ENCODE measurements at regions not wholly inside any gene's neighbourhood (a gene's known extent, or its start where the extent isn't known, plus 50 kb on each side); places are given as distances from the start of the nearest gene placed in this dataset.

DNA sequence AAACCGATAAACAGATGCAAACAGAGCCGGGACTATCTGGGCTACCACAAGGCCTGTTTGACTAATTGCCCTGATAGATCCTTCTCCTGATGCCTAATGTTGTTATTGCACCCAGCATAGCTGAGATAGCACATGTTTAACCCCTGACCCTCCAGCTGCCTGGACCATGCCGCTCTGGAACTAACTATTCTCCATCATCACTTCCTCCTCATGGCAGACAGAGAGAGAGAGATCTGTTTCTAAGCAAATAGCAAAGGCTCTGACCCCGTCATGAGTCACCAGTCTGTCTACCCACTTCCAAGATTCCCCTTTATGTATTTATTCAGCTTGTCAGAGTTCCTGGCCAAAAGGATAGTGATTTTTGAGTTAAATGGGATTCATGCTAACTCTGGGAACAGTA, 58.2 kb upstream of the FLRT2 start:
- Histone ChIP-seq H3K4me1 (ENCODE audit: control insufficient read depth in 1 of 2, extremely low read depth in 1 of 2, insufficient read depth in 2 of 2, low read length in 2 of 2) (no peaks in the 10 kb centered on the region), H3K4me3 (ENCODE audit: control insufficient read depth in 1 of 2, extremely low read depth in 1 of 2, low read length in 1 of 2) (no peak overlapping the region), H3K27me3 (replicated peaks in 1 of 2; ENCODE audit: control insufficient read depth in 2 of 2, extremely low read depth in 1 of 2, insufficient read depth in 2 of 2, low read length in 1 of 2) (no peaks in the 10 kb centered on the region), H3K9me3 (no peaks in the 10 kb centered on the region), H3K36me3 (ENCODE audit: control insufficient read depth in 2 of 2, extremely low read depth in 1 of 2, insufficient read depth in 1 of 2, low read length in 1 of 2) (no peaks in the 10 kb centered on the region), H3K27ac (ENCODE audit: low read length) (no peak overlapping the region)
- Mint-ChIP-seq H3K9me3 (no peaks in the 10 kb centered on the region), H3K27ac (no peak overlapping the region), H3K4me1 (no peaks in the 10 kb centered on the region), H3K4me3 (no peak overlapping the region), H3K36me3 (no peaks in the 10 kb centered on the region), H3K27me3 (no peaks in the 10 kb centered on the region)
- ChIA-PET CTCF (no interaction called here), POLR2A (no interaction called here)
- DNase-seq (no peak), ATAC-seq (replicated peaks in 1 of 4) (no peak)
- 39% methylated on average over 2 of the region's 4 CpGs for WGBS (ENCODE audit: insufficient coverage)

DNA sequence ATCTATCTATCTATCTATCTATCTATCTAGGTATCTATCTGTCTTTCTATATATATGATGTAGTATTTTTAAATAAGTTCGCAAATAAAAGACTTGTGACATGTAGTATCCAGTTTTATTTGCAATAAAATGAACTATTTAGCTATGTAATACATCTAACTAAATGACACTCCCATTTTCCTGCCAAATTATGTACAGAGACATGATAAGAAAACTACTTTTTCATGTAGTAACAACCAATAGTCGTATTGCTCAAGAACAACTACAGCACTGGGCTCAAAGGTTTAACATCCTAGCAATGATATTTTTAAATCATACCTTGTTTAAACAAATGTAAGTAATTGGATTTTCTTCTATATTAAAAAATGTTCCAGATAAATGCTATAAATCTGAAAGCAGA, 55.5 kb upstream of the FLRT2 start:
- H3K9me3 Mint-ChIP-seq = no peaks in the 10 kb centered on the region
- Histone ChIP-seq H3K27ac (ENCODE audit: low read length) (no peak overlapping the region), H3K27me3 (replicated peaks in 1 of 2; ENCODE audit: control insufficient read depth in 2 of 2, extremely low read depth in 1 of 2, insufficient read depth in 2 of 2, low read length in 1 of 2) (no peaks in the 10 kb centered on the region), H3K36me3 (ENCODE audit: control insufficient read depth in 2 of 2, extremely low read depth in 1 of 2, insufficient read depth in 1 of 2, low read length in 1 of 2) (no peaks in the 10 kb centered on the region), H3K4me3 (ENCODE audit: control insufficient read depth in 1 of 2, extremely low read depth in 1 of 2, low read length in 1 of 2) (no peak overlapping the region), H3K9me3 (no peaks in the 10 kb centered on the region), H3K4me1 (ENCODE audit: control insufficient read depth in 1 of 2, extremely low read depth in 1 of 2, insufficient read depth in 2 of 2, low read length in 2 of 2) (no peaks in the 10 kb centered on the region)
- DNase-seq (no peak), ATAC-seq (replicated peaks in 1 of 4) (no peak)
- ChIA-PET POLR2A (no interaction called here), CTCF (no interaction called here)
- H3K36me3 Mint-ChIP-seq = no peaks in the 10 kb centered on the region
- no peak overlapping the region for H3K27ac Mint-ChIP-seq
- H3K27me3 Mint-ChIP-seq = no peaks in the 10 kb centered on the region
- H3K4me3 Mint-ChIP-seq = no peak overlapping the region
- H3K4me1 Mint-ChIP-seq = no peaks in the 10 kb centered on the region
- no CpG with 5 or more reads among the region's 2 CpGs for WGBS (ENCODE audit: insufficient coverage)

DNA sequence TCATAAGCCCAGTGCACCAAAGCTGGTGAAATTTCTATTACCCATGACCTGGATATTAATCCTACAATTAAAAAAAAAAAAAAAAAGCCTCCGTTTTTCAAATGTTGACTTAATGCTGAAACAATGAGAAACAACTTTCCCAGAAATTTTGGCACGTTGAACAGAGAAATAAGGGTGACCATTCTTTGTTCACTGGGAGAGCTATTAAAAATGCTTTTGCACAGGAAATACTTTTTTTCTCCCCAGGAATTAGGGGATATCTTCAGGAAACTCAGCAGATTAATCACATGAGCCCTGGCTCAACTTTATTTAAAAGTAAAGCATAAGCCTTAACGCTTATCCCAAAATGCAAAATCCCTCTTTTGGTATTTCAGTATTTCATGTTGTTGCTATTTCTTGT, 54.8 kb upstream of the FLRT2 start:
- Mint-ChIP-seq H3K36me3 (no peaks in the 10 kb centered on the region), H3K27ac (no peak overlapping the region), H3K4me3 (no peak overlapping the region), H3K27me3 (no peaks in the 10 kb centered on the region), H3K4me1 (no peaks in the 10 kb centered on the region), H3K9me3 (no peaks in the 10 kb centered on the region)
- H3K4me1 ChIP-seq (ENCODE audit: control insufficient read depth in 1 of 2, extremely low read depth in 1 of 2, insufficient read depth in 2 of 2, low read length in 2 of 2) = no peaks in the 10 kb centered on the region
- no peak overlapping the region for H3K4me3 ChIP-seq (ENCODE audit: control insufficient read depth in 1 of 2, extremely low read depth in 1 of 2, low read length in 1 of 2)
- DNase-seq = no peak
- POLR2A ChIA-PET = interaction anchor here in 1 of 2 donors (0.7 kb wide), 1 partner anchor 365 kb away, joined by 4 read pairs; no protein-coding TSS in a partner anchor
- no peaks in the 10 kb centered on the region for H3K9me3 ChIP-seq
- no CpG with 5 or more reads among the region's 3 CpGs for WGBS (ENCODE audit: insufficient coverage)
- H3K36me3 ChIP-seq (ENCODE audit: control insufficient read depth in 2 of 2, extremely low read depth in 1 of 2, insufficient read depth in 1 of 2, low read length in 1 of 2) = no peaks in the 10 kb centered on the region
- H3K27ac ChIP-seq (ENCODE audit: low read length) = no peak overlapping the region
- CTCF ChIA-PET = no interaction called here
- no peaks in the 10 kb centered on the region for H3K27me3 ChIP-seq (replicated peaks in 1 of 2; ENCODE audit: control insufficient read depth in 2 of 2, extremely low read depth in 1 of 2, insufficient read depth in 2 of 2, low read length in 1 of 2)
- ATAC-seq (replicated peaks in 1 of 4) = no peak

DNA sequence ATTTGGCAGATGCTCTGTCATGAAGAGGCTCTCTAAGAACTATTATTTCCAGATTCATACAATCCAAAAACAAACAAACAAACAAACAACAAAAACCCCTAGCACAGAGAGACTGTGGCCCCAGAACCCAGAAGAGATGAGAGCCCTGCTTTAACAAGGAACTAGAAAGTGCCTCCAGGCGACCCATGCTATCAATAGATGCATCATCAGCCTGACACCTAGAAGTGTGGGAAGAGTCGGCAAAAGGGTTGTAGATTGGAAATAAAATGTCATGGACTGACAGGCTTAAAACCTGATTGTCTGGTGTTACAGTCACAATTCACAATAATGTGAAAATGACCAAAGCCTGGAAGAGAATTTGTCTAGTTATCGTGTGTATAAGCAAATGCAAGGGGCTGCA, 50.6 kb upstream of the FLRT2 start:
- H3K36me3 ChIP-seq (ENCODE audit: control insufficient read depth in 2 of 2, extremely low read depth in 1 of 2, insufficient read depth in 1 of 2, low read length in 1 of 2) = no peaks in the 10 kb centered on the region
- H3K27ac Mint-ChIP-seq = no peak overlapping the region
- ATAC-seq (replicated peaks in 1 of 4) = no peak
- no peak for DNase-seq
- no peak overlapping the region for H3K4me3 ChIP-seq (ENCODE audit: control insufficient read depth in 1 of 2, extremely low read depth in 1 of 2, low read length in 1 of 2)
- H3K27ac ChIP-seq (ENCODE audit: low read length) = no peak overlapping the region
- no peaks in the 10 kb centered on the region for H3K36me3 Mint-ChIP-seq
- no peaks in the 10 kb centered on the region for H3K4me1 ChIP-seq (ENCODE audit: control insufficient read depth in 1 of 2, extremely low read depth in 1 of 2, insufficient read depth in 2 of 2, low read length in 2 of 2)
- no peaks in the 10 kb centered on the region for H3K27me3 Mint-ChIP-seq
- H3K4me1 Mint-ChIP-seq = no peaks in the 10 kb centered on the region
- no peaks in the 10 kb centered on the region for H3K9me3 ChIP-seq
- H3K4me3 Mint-ChIP-seq = no peak overlapping the region
- H3K27me3 ChIP-seq (replicated peaks in 1 of 2; ENCODE audit: control insufficient read depth in 2 of 2, extremely low read depth in 1 of 2, insufficient read depth in 2 of 2, low read length in 1 of 2) = no peaks in the 10 kb centered on the region
- H3K9me3 Mint-ChIP-seq = no peaks in the 10 kb centered on the region
- 79% methylated on average over 2 of the region's 3 CpGs for WGBS (ENCODE audit: insufficient coverage)
- CTCF ChIA-PET = no interaction called here
- POLR2A ChIA-PET = no interaction called here

DNA sequence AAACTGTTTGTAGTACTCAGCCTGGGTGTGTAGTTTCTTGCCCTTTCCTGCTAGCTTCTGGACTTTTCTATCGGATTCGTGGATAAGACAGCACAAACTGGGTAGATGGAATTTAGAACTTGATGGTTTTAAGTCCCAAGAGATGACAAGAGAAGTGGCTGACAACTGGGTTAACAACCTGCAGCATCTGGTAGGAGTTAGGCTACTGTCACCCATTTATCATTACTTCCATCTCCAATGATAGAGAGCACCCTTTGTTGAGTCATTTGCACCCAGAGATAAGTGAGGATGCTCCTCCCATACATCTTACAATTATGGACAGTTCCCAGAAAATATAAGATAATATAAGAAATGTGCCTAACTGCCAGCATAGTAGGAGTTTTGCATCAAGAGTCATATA, 50.2 kb upstream of the FLRT2 start:
- Mint-ChIP-seq H3K9me3 (no peaks in the 10 kb centered on the region), H3K27ac (no peak overlapping the region)
- CTCF ChIA-PET = no interaction called here

More for the DNA sequence above, 50.2 kb upstream of the FLRT2 start:
- DNase-seq = no peak
- Histone ChIP-seq H3K4me3 (ENCODE audit: control insufficient read depth in 1 of 2, extremely low read depth in 1 of 2, low read length in 1 of 2) (no peak overlapping the region), H3K27me3 (replicated peaks in 1 of 2; ENCODE audit: control insufficient read depth in 2 of 2, extremely low read depth in 1 of 2, insufficient read depth in 2 of 2, low read length in 1 of 2) (no peaks in the 10 kb centered on the region), H3K9me3 (no peaks in the 10 kb centered on the region), H3K4me1 (ENCODE audit: control insufficient read depth in 1 of 2, extremely low read depth in 1 of 2, insufficient read depth in 2 of 2, low read length in 2 of 2) (no peaks in the 10 kb centered on the region), H3K36me3 (ENCODE audit: control insufficient read depth in 2 of 2, extremely low read depth in 1 of 2, insufficient read depth in 1 of 2, low read length in 1 of 2) (no peaks in the 10 kb centered on the region), H3K27ac (ENCODE audit: low read length) (no peak overlapping the region)
- no peaks in the 10 kb centered on the region for H3K4me1 Mint-ChIP-seq
- ATAC-seq (replicated peaks in 1 of 4) = no peak
- POLR2A ChIA-PET = no interaction called here
- WGBS (ENCODE audit: insufficient coverage) = 75% methylated on average over 2 of the region's 2 CpGs
- H3K36me3 Mint-ChIP-seq = no peaks in the 10 kb centered on the region
- no peaks in the 10 kb centered on the region for H3K27me3 Mint-ChIP-seq
- H3K4me3 Mint-ChIP-seq = no peak overlapping the region
